Neural crest cell (in vitro differentiated cells): ENCODE measurements at regions not wholly inside any gene's neighbourhood (a gene's known extent, or its start where the extent isn't known, plus 50 kb on each side); places are given as distances from the start of the nearest gene placed in this dataset.

Source experiments
- DNase-seq: peaks from one replicate; pipeline ENCODE4 v3.0.0; 2021; ENCODE audit warnings: low read depth, mixed read lengths, low spot score
- H3K27ac Mint-ChIP-seq: one replicate; pipeline ENCODE4 v1.8.0; 2021; ENCODE audit warnings: mild to moderate bottlenecking, mixed read lengths; ENCODE audit not compliant: unreplicated experiment
- H3K27me3 Mint-ChIP-seq: 2 replicates; pipeline ENCODE4 v1.8.0; 2021; ENCODE audit warnings: low read depth, mild to moderate bottlenecking, mixed read lengths
- H3K36me3 Mint-ChIP-seq: 2 replicates; pipeline ENCODE4 v1.8.0; 2021; ENCODE audit warnings: low read depth, mild to moderate bottlenecking, mixed read lengths
- H3K4me1 Mint-ChIP-seq: 2 replicates; pipeline ENCODE4 v1.8.0; 2021; ENCODE audit warnings: mixed read lengths
- H3K4me3 Mint-ChIP-seq: one replicate; pipeline ENCODE4 v1.8.0; 2021; ENCODE audit warnings: mild to moderate bottlenecking, mixed read lengths
- H3K9me3 Mint-ChIP-seq: 2 replicates; pipeline ENCODE4 v1.8.0; 2021; ENCODE audit warnings: mixed read lengths
- TF ChIP-seq, protein P1 (sequence below): fragments of 200-600 bp; sonication (generic); conservative IDR thresholded peaks from 2 replicates; pipeline ENCODE4 v1.5.0; 2021; ENCODE audit warnings: antibody characterized with exemption, mild to moderate bottlenecking

DNA sequence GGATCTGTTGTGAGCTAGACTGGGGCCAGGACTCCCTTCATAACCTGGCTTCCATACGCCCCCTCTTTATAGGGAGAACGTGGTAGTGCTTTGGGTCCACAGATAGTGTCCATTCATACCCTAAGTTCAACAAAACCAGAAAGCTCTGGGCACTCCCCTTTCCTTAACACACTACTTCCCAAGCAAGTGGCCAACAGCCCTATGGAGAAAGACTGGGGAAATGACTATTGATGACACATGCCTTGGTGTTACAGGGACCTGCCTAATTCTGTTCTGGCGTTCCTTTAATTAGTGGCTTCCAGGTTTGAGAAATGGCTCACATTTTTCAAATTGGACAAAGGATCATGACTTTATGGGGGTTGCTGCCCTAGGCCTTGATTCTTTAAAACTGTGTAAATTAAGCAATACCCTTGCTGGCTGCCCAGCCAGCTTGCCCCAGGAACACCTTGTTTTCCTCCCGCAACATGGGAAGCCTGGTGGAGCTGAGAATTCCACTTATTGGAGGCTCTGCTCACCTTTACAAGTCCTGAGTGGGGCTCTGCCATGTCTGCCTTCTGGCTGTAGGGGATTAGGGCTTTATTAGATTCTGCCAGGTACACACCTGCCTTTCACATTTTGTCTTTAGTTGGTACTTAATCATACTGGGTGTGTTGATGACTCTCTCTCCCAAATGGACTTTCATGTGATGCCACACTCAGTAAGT, 61.1 kb downstream of the RGS12 start:
- Mint-ChIP-seq H3K27me3 (no peaks in the 10 kb centered on the region), H3K27ac (peak overlapping the region; percentile 31), H3K9me3 (peaks cover 13% of the 10 kb centered on the region), H3K4me3 (no peak overlapping the region), H3K36me3 (peaks cover 27% of the 10 kb centered on the region), H3K4me1 (peaks cover 19% of the 10 kb centered on the region)
- DNase-seq = peak; percentile 0
- TF ChIP-seq, protein P1, sequence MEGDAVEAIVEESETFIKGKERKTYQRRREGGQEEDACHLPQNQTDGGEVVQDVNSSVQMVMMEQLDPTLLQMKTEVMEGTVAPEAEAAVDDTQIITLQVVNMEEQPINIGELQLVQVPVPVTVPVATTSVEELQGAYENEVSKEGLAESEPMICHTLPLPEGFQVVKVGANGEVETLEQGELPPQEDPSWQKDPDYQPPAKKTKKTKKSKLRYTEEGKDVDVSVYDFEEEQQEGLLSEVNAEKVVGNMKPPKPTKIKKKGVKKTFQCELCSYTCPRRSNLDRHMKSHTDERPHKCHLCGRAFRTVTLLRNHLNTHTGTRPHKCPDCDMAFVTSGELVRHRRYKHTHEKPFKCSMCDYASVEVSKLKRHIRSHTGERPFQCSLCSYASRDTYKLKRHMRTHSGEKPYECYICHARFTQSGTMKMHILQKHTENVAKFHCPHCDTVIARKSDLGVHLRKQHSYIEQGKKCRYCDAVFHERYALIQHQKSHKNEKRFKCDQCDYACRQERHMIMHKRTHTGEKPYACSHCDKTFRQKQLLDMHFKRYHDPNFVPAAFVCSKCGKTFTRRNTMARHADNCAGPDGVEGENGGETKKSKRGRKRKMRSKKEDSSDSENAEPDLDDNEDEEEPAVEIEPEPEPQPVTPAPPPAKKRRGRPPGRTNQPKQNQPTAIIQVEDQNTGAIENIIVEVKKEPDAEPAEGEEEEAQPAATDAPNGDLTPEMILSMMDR = no peak

- Mint-ChIP-seq H3K4me1 (peaks cover 19% of the 10 kb centered on the region), H3K36me3 (peaks cover 27% of the 10 kb centered on the region), H3K27me3 (no peaks in the 10 kb centered on the region), H3K9me3 (peaks cover 13% of the 10 kb centered on the region), H3K27ac (no peak overlapping the region), H3K4me3 (no peak overlapping the region)
- TF ChIP-seq, protein P1 = no peak
- DNase-seq = no peak
Observed at GRCh38 chr4:3354455-3354811, 61.6 kb downstream of the RGS12 start.

DNA sequence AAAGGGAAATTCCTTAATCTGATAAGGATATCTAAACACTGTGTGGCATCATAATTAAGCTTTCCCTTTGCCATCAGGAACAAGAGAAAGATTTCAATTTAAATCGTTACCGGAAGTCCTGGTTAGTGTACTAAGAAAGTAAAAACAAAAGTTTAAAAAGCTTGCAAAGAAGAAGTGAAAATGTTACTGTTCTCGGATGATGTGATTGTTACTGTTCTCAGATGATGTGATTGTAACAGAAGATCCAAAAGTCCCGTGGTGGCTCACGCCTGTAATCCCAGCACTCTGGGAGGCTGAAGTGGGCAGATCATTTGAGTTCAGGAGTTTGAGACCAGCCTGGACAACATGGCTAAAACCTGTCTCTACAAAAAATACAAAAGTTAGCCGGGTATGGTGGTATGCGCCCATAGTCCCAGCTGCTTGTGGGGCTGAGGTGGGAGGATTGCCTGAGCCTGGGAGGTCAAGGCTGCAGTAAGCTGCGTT, 62.5 kb downstream of the RGS12 start:
- peaks cover 13% of the 10 kb centered on the region for H3K9me3 Mint-ChIP-seq
- TF ChIP-seq, protein P1 = no peak
- H3K4me3 Mint-ChIP-seq = no peak overlapping the region
- H3K27ac Mint-ChIP-seq = no peak overlapping the region
- peaks cover 24% of the 10 kb centered on the region for H3K4me1 Mint-ChIP-seq
- DNase-seq = no peak
- no peaks in the 10 kb centered on the region for H3K27me3 Mint-ChIP-seq
- H3K36me3 Mint-ChIP-seq = peaks cover 27% of the 10 kb centered on the region

DNA sequence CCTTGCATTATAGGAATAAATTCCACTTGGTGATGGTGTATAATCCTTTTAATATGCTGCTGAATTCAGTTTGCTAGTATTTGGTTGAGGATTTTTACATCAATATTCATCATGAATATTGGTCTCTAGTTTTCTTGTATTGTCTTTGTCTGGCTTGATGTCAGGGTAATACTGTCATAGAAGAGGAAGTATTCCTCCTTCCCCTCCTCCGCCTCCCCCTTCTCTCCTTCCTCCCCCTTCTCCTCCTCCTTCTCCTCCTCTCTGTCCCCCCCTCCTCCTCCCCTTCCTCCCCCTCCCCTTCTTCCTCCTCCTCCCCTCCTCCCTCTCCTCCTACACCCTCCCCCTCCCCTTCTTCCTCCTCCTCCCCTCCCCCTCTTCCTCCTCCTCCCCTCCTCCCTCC, 65.8 kb downstream of the RGS12 start:
- H3K27me3 Mint-ChIP-seq = no peaks in the 10 kb centered on the region
- no peak overlapping the region for H3K4me3 Mint-ChIP-seq
- H3K36me3 Mint-ChIP-seq = peaks cover 21% of the 10 kb centered on the region
- H3K4me1 Mint-ChIP-seq = peaks cover 23% of the 10 kb centered on the region
- no peak for DNase-seq
- H3K9me3 Mint-ChIP-seq = peaks cover 13% of the 10 kb centered on the region
- TF ChIP-seq, protein P1 = no peak
- no peak overlapping the region for H3K27ac Mint-ChIP-seq

GRCh38 chr4:3360777-3361176, 68.0 kb downstream of the RGS12 start:
- H3K27me3 Mint-ChIP-seq = no peaks in the 10 kb centered on the region
- peaks cover 23% of the 10 kb centered on the region for H3K4me1 Mint-ChIP-seq
- H3K36me3 Mint-ChIP-seq = peaks cover 16% of the 10 kb centered on the region
- no peak for DNase-seq
- H3K27ac Mint-ChIP-seq = no peak overlapping the region
- H3K9me3 Mint-ChIP-seq = peaks cover 13% of the 10 kb centered on the region
- TF ChIP-seq, protein P1 = no peak
- H3K4me3 Mint-ChIP-seq = no peak overlapping the region
